ENCODE measurements at regions not wholly inside any gene's neighbourhood (a gene's known extent, or its start where the extent isn't known, plus 50 kb on each side); places are given as distances from the start of the nearest gene placed in this dataset.
A peak's percentile ranks its signal among the peaks of the same experiment; 100 is the strongest.

DNA sequence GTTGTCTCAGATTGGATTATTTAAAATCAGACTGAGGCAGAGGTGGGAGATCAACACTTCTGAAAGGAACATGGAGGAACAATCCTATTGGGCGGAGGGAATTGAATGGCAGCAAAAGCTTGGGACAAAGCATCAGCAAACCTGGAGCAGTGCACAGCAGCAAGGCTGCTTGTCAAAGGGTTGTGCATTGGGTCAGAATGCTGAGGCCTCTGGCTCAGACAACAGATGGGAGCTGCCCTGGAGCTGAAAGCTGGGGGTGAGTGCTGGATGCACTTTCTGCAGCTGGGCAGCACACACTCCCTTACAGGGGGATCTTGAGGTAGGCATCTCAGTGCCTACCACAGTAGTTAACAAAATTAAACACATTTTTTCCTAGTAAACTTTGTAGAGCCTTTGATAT, 634.4 kb upstream of the MMS22L start:
- H3K4me2 ChIP-seq (ENCODE audit: insufficient read depth in 1 of 2, low read depth in 2 of 2, low read length in 2 of 2), result no peak overlapping the region

More for the DNA sequence above, 634.4 kb upstream of the MMS22L start:
- no peaks in the 10 kb centered on the region for H4K20me1 ChIP-seq (replicated peaks in 1 of 2; ENCODE audit: control insufficient read depth in 1 of 2, insufficient read depth in 2 of 2, low read length in 2 of 2)
- peaks cover 0 to 14% (median 4%) of the 10 kb centered on the region in 4 experiments; a peak in 5 of 7 replicates for H3K4me1 ChIP-seq (replicated peaks in 1 of 4; ENCODE audit: control insufficient read depth in 3 of 4, insufficient read depth in 4 of 4, low read length in 3 of 4)
- no peaks in the 10 kb centered on the region for H3K27me3 ChIP-seq (replicated peaks in 1 of 4; ENCODE audit: control insufficient read depth in 3 of 4, extremely low read depth in 1 of 4, insufficient read depth in 3 of 4, low read length in 3 of 4)
- no peak overlapping the region for H2BK12ac ChIP-seq (ENCODE audit: low read depth, low read length)
- H3K18ac ChIP-seq (ENCODE audit: extremely low read depth, low read length), result no peak overlapping the region; the same call in 1 of the 2 replicates
- H3K4me3 ChIP-seq (ENCODE audit: extremely low read depth in 1 of 4, insufficient read depth in 2 of 4, low read depth in 3 of 4, low read length in 4 of 4), result no peak overlapping the region
- no peak overlapping the region for H3K56ac ChIP-seq (replicated peaks; ENCODE audit: insufficient read length, low read depth, low read length)
- ChIA-PET CTCF (ENCODE audit: partially characterized antibody) (interaction anchor here (0.6 to 2.1 kb wide), 2 partner anchors 123 to 212 kb away, joined by 4 to 7 read pairs; no protein-coding TSS in a partner anchor), POLR2A (ENCODE audit: partially characterized antibody) (no interaction called here)
- no peak overlapping the region; a peak in 1 of 7 replicates for H3K9ac ChIP-seq (replicated peaks in 1 of 4; ENCODE audit: extremely low read depth in 1 of 4, low read depth in 3 of 4, low read length in 3 of 4)
- no peak overlapping the region for H3K4ac ChIP-seq (replicated peaks; ENCODE audit: insufficient read length, low read depth, low read length)
- H3K27ac ChIP-seq (ENCODE audit: low read depth, low read length), result no peak overlapping the region
- H3K36me3 ChIP-seq (ENCODE audit: control insufficient read depth in 2 of 4, insufficient read depth in 4 of 4, low read length in 3 of 4), result no peaks in the 10 kb centered on the region
- H3K23me2 ChIP-seq (ENCODE audit: low read depth, low read length), result no peaks in the 10 kb centered on the region
- H2AK5ac ChIP-seq (ENCODE audit: low read depth, low read length), result no peak overlapping the region
- peak overlapping the region; percentile 68; the same call in 1 of the 2 replicates for H2BK20ac ChIP-seq (ENCODE audit: low read length)
- no peak overlapping the region for H2BK120ac ChIP-seq (replicated peaks; ENCODE audit: low read depth, low read length)
- WGBS, 2 experiments (ENCODE audit: extremely low coverage in 1 of 2, insufficient coverage in 1 of 2, insufficient read length in 1 of 2, insufficient replicate concordance in 2 of 2, low coverage in 1 of 2, low lambda C conversion rate in 2 of 2, missing lambda C conversion rate in 1 of 2), result 89% methylated on average over 1 of the region's 1 CpG; no CpG with 5 or more reads in 1 of the 2 experiments
- no peak overlapping the region for H4K8ac ChIP-seq (ENCODE audit: extremely low read depth, insufficient read depth, low read length)
- TF ChIP-seq EGR1 (IDR thresholded peaks at IDR 0.05; ENCODE audit: borderline replicate concordance, low read depth, low read length), result no peak
- no peak for TF ChIP-seq NRF1 (IDR thresholded peaks at IDR 0.05; ENCODE audit: low read depth, low read length)
- TF ChIP-seq HDAC6 (IDR thresholded peaks at IDR 0.05; ENCODE audit: low read depth, low read length), result no peak
- TF ChIP-seq KDM1A (IDR thresholded peaks at IDR 0.05; ENCODE audit: borderline replicate concordance, low read length), result no peak
- TF ChIP-seq POLR2A (IDR thresholded peaks at IDR 0.05; ENCODE audit: control extremely low read depth in 1 of 2, low read depth in 2 of 2, low read length in 2 of 2), result no peak
- TF ChIP-seq POU5F1 (IDR thresholded peaks at IDR 0.05; ENCODE audit: low read depth, low read length), result no peak
- no peak for TF ChIP-seq RXRA (IDR thresholded peaks at IDR 0.05; ENCODE audit: insufficient read depth, low read depth, low read length)
- no peak for TF ChIP-seq EP300 (IDR thresholded peaks at IDR 0.05; ENCODE audit: borderline replicate concordance in 1 of 2, low read depth in 2 of 2, low read length in 2 of 2)
- no peak for TF ChIP-seq JUND (IDR thresholded peaks at IDR 0.05; ENCODE audit: low read length)
- TF ChIP-seq ZNF274 (IDR thresholded peaks at IDR 0.05; ENCODE audit: borderline replicate concordance, extremely low read depth, low read length), result no peak
- TF ChIP-seq, protein P1, sequence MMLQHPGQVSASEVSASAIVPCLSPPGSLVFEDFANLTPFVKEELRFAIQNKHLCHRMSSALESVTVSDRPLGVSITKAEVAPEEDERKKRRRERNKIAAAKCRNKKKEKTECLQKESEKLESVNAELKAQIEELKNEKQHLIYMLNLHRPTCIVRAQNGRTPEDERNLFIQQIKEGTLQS (IDR thresholded peaks at IDR 0.05; ENCODE audit: insufficient read depth, low read depth, low read length), result no peak
- no peak for TF ChIP-seq MAFK (IDR thresholded peaks at IDR 0.05; ENCODE audit: low read depth, low read length)
- no peak for TF ChIP-seq SIRT6 (IDR thresholded peaks at IDR 0.05; ENCODE audit: low read length)
- H3K9me3 ChIP-seq (ENCODE audit: insufficient read depth in 2 of 2, low read depth in 1 of 2, low read length in 1 of 2), result no peaks in the 10 kb centered on the region
- no peaks in the 10 kb centered on the region for H3K79me1 ChIP-seq (ENCODE audit: low read depth, low read length)
- FAIRE-seq (no peak), DNase-seq (ENCODE audit: low read depth in 1 of 2, low spot score in 2 of 2) (no peak)
- no peak overlapping the region for H2BK5ac ChIP-seq (ENCODE audit: low read depth, low read length)
- no peak overlapping the region for H3K14ac ChIP-seq (ENCODE audit: insufficient read length)
- H2AFZ ChIP-seq (ENCODE audit: low read length), result peak overlapping the region; percentile 87
- H4K5ac ChIP-seq (ENCODE audit: insufficient read length, low read depth, low read length), result no peak overlapping the region
- no peak overlapping the region for H3K23ac ChIP-seq (ENCODE audit: insufficient read length)
- no peaks in the 10 kb centered on the region for H3K79me2 ChIP-seq (ENCODE audit: control insufficient read depth in 1 of 2, insufficient read depth in 2 of 2, low read length in 2 of 2)
- H4K91ac ChIP-seq (replicated peaks; ENCODE audit: insufficient read length, low read length), result no peak overlapping the region
- H2BK15ac ChIP-seq (ENCODE audit: low read length), result no peak overlapping the region
